Trophoblast cell (in vitro differentiated cells and primary cell): ENCODE measurements at regions not wholly inside any gene's neighbourhood (a gene's known extent, or its start where the extent isn't known, plus 50 kb on each side); places are given as distances from the start of the nearest gene placed in this dataset.

Experiments used
- DNase-seq, 2 donors: peaks; one replicate each; pipeline ENCODE4 v3.0.0-alpha.2; 2016
- H2AFZ ChIP-seq: 2 replicates; pipeline ENCODE4 v1.6.1; 2013; ENCODE audit warnings: low read length, moderate library complexity, mild to moderate bottlenecking; ENCODE audit not compliant: insufficient read depth, poor library complexity
- H2AK5ac ChIP-seq: 2 replicates; pipeline ENCODE4 v1.6.1; 2013; ENCODE audit warnings: mild to moderate bottlenecking, low read length
- H2BK120ac ChIP-seq: 2 replicates; pipeline ENCODE4 v1.6.1; 2013; ENCODE audit warnings: low read length, mild to moderate bottlenecking, moderate library complexity; ENCODE audit not compliant: insufficient read depth, poor library complexity
- H2BK12ac ChIP-seq: 2 replicates; pipeline ENCODE4 v1.6.1; 2013; ENCODE audit warnings: mild to moderate bottlenecking, low read length, moderate library complexity
- H2BK5ac ChIP-seq: 2 replicates; pipeline ENCODE4 v1.6.1; 2013; ENCODE audit warnings: low read length, low read depth, moderate library complexity, mild to moderate bottlenecking; ENCODE audit not compliant: poor library complexity
- H3K14ac ChIP-seq: 2 replicates; pipeline ENCODE4 v1.6.1; 2013; ENCODE audit warnings: mild to moderate bottlenecking, low read length
- H3K18ac ChIP-seq: 2 replicates; pipeline ENCODE4 v1.6.1; 2013; ENCODE audit warnings: mild to moderate bottlenecking, low read length
- H3K23ac ChIP-seq: 2 replicates; pipeline ENCODE4 v1.6.1; 2013; ENCODE audit warnings: low read length
- H3K27ac ChIP-seq: 2 replicates; pipeline ENCODE4 v1.5.1; 2013; ENCODE audit warnings: low read depth, mild to moderate bottlenecking, inconsistent platforms, low read length, moderate library complexity
- H3K27me3 ChIP-seq: 2 replicates; pipeline ENCODE4 v1.6.1; 2013; ENCODE audit warnings: inconsistent platforms, mild to moderate bottlenecking, low read length, moderate library complexity; ENCODE audit not compliant: insufficient read depth
- H3K36me3 ChIP-seq, 2 experiments: 1 replicate in 1 of 2; 2 replicates in 1 of 2; pipeline ENCODE4 v1.6.1; 2013; ENCODE audit warnings: low read length in 2 of 2, mild to moderate bottlenecking in 2 of 2, moderate library complexity in 1 of 2; ENCODE audit not compliant: insufficient read depth in 2 of 2, control insufficient read depth in 1 of 2
- H3K4ac ChIP-seq: 2 replicates; pipeline ENCODE4 v1.6.1; 2013; ENCODE audit warnings: low read depth, mild to moderate bottlenecking, low read length, moderate library complexity
- H3K4me1 ChIP-seq, 2 experiments: 1 replicate in 1 of 2; 2 replicates in 1 of 2; pipeline ENCODE4 v1.6.1; 2013; ENCODE audit warnings: low read length in 2 of 2, mild to moderate bottlenecking in 2 of 2, moderate library complexity in 1 of 2; ENCODE audit not compliant: insufficient read depth in 2 of 2, control insufficient read depth in 1 of 2
- H3K4me2 ChIP-seq: 2 replicates; pipeline ENCODE4 v1.6.1; 2013; ENCODE audit warnings: inconsistent platforms, mild to moderate bottlenecking, low read length, moderate library complexity
- H3K4me3 ChIP-seq: 2 replicates; pipeline ENCODE4 v1.5.1; 2013; ENCODE audit warnings: mild to moderate bottlenecking, low read depth, low read length, inconsistent platforms
- H3K79me1 ChIP-seq: one replicate; pipeline ENCODE4 v1.6.1; 2013; ENCODE audit warnings: low read length
- H3K79me2 ChIP-seq: 2 replicates; pipeline ENCODE4 v1.6.1; 2013; ENCODE audit warnings: low read length, mild to moderate bottlenecking; ENCODE audit not compliant: control insufficient read depth, insufficient read depth, poor library complexity
- H3K9ac ChIP-seq: 2 replicates; pipeline ENCODE4 v1.6.1; 2013; ENCODE audit warnings: mild to moderate bottlenecking, low read length
- H3K9me3 ChIP-seq: 2 replicates; pipeline ENCODE4 v1.6.1; 2013; ENCODE audit warnings: low read depth, mild to moderate bottlenecking, control low read depth, inconsistent platforms, low read length; ENCODE audit not compliant: insufficient read depth
- H4K12ac ChIP-seq: 2 replicates; pipeline ENCODE4 v1.6.1; 2013; ENCODE audit warnings: low read depth, mild to moderate bottlenecking, low read length, moderate library complexity
- H4K8ac ChIP-seq: 2 replicates; pipeline ENCODE4 v1.6.1; 2013; ENCODE audit warnings: low read depth, mild to moderate bottlenecking, low read length, moderate library complexity
- H4K91ac ChIP-seq: one replicate; pipeline ENCODE4 v1.6.1; 2013; ENCODE audit warnings: low read depth, mild to moderate bottlenecking, low read length, moderate library complexity
- WGBS: extraction: QIAGEN DNeasy Blood & Tissue Kit; methylation state at CpG from one replicate; pipeline ENCODE4 v1.1.7; 2013; ENCODE audit warnings: missing lambda C conversion rate; ENCODE audit not compliant: insufficient read length, insufficient coverage; ENCODE audit errors: extremely low coverage; 5-methylcytosine and 5-hydroxymethylcytosine counted together

- Histone ChIP-seq H2BK12ac (no peak overlapping the region), H3K36me3 (no peaks in the 10 kb centered on the region), H2AK5ac (no peak overlapping the region), H3K14ac (no peak overlapping the region), H2BK120ac (no peak overlapping the region), H3K4ac (no peak overlapping the region), H3K27ac (no peak overlapping the region), H3K4me2 (no peak overlapping the region), H2AFZ (no peak overlapping the region), H3K79me1 (no peaks in the 10 kb centered on the region), H4K91ac (no peak overlapping the region), H2BK5ac (no peak overlapping the region), H3K9ac (no peak overlapping the region), H3K4me3 (no peak overlapping the region), H3K4me1 (no peaks in the 10 kb centered on the region), H4K12ac (no peak overlapping the region), H4K8ac (no peak overlapping the region), H3K79me2 (no peaks in the 10 kb centered on the region), H3K23ac (no peak overlapping the region), H3K18ac (no peak overlapping the region), H3K9me3 (no peaks in the 10 kb centered on the region), H3K27me3 (no peaks in the 10 kb centered on the region)
- DNase-seq = no peak
- no CpG with 5 or more reads among the region's 1 CpG for WGBS
Measured at GRCh38 chr6:22455378-22455777, 114.0 kb upstream of the HDGFL1 start.

GRCh38 chr6:22457996-22458395 is 111.4 kb upstream of the HDGFL1 start:
- no peak overlapping the region for H3K4me2 ChIP-seq
- no peak overlapping the region for H2BK5ac ChIP-seq
- no peak overlapping the region for H3K9ac ChIP-seq
- no peaks in the 10 kb centered on the region for H3K79me1 ChIP-seq
- H2BK120ac ChIP-seq = no peak overlapping the region
- H2AFZ ChIP-seq = no peak overlapping the region
- H3K4ac ChIP-seq = no peak overlapping the region
- H4K12ac ChIP-seq = no peak overlapping the region
- H3K14ac ChIP-seq = no peak overlapping the region
- H4K8ac ChIP-seq = no peak overlapping the region
- no peak overlapping the region for H3K27ac ChIP-seq
- no peak overlapping the region for H4K91ac ChIP-seq
- no peak overlapping the region for H2AK5ac ChIP-seq
- WGBS = no CpG with 5 or more reads among the region's 1 CpG
- no peak overlapping the region for H3K4me3 ChIP-seq
- H2BK12ac ChIP-seq = no peak overlapping the region
- no peaks in the 10 kb centered on the region for H3K4me1 ChIP-seq
- H3K36me3 ChIP-seq = no peaks in the 10 kb centered on the region
- no peaks in the 10 kb centered on the region for H3K9me3 ChIP-seq
- DNase-seq = no peak
- no peak overlapping the region for H3K23ac ChIP-seq
- no peak overlapping the region for H3K18ac ChIP-seq
- no peaks in the 10 kb centered on the region for H3K79me2 ChIP-seq
- no peaks in the 10 kb centered on the region for H3K27me3 ChIP-seq

GRCh38 chr6:22466665-22467245 is 102.6 kb upstream of the HDGFL1 start:
- no peaks in the 10 kb centered on the region for H3K79me1 ChIP-seq
- no peaks in the 10 kb centered on the region for H3K27me3 ChIP-seq
- no peak for DNase-seq
- no peak overlapping the region for H3K14ac ChIP-seq
- H3K4ac ChIP-seq = no peak overlapping the region
- H2AK5ac ChIP-seq = no peak overlapping the region
- no peak overlapping the region for H4K12ac ChIP-seq
- no peaks in the 10 kb centered on the region for H3K79me2 ChIP-seq
- no peak overlapping the region for H2AFZ ChIP-seq
- no peak overlapping the region for H4K91ac ChIP-seq
- no peak overlapping the region for H3K4me2 ChIP-seq
- no peak overlapping the region for H3K27ac ChIP-seq
- no peak overlapping the region for H3K18ac ChIP-seq
- no peaks in the 10 kb centered on the region for H3K9me3 ChIP-seq
- no peak overlapping the region for H2BK12ac ChIP-seq
- H2BK120ac ChIP-seq = no peak overlapping the region
- no peak overlapping the region for H3K23ac ChIP-seq
- H3K4me1 ChIP-seq = no peaks in the 10 kb centered on the region
- H3K4me3 ChIP-seq = no peak overlapping the region
- H3K9ac ChIP-seq = no peak overlapping the region
- no CpG with 5 or more reads among the region's 4 CpGs for WGBS
- H4K8ac ChIP-seq = no peak overlapping the region
- H3K36me3 ChIP-seq = no peaks in the 10 kb centered on the region
- no peak overlapping the region for H2BK5ac ChIP-seq

- Histone ChIP-seq H3K36me3 (no peaks in the 10 kb centered on the region), H3K9me3 (no peaks in the 10 kb centered on the region), H3K9ac (no peak overlapping the region), H3K4me1 (no peaks in the 10 kb centered on the region), H2AFZ (no peak overlapping the region), H3K4me2 (no peak overlapping the region), H3K79me1 (no peaks in the 10 kb centered on the region), H2BK5ac (no peak overlapping the region), H4K8ac (no peak overlapping the region), H3K18ac (no peak overlapping the region), H3K14ac (no peak overlapping the region), H2AK5ac (no peak overlapping the region), H3K4ac (no peak overlapping the region), H4K91ac (no peak overlapping the region), H3K4me3 (no peak overlapping the region), H3K79me2 (no peaks in the 10 kb centered on the region), H3K27me3 (no peaks in the 10 kb centered on the region), H3K23ac (no peak overlapping the region), H3K27ac (no peak overlapping the region), H2BK12ac (no peak overlapping the region), H4K12ac (no peak overlapping the region), H2BK120ac (no peak overlapping the region)
- no peak for DNase-seq
- no CpG with 5 or more reads among the region's 3 CpGs for WGBS
Measured at GRCh38 chr6:22467645-22468044, 101.7 kb upstream of the HDGFL1 start.
